Fibroblast of mammary gland (primary cell): ENCODE measurements at regions not wholly inside any gene's neighbourhood (a gene's known extent, or its start where the extent isn't known, plus 50 kb on each side); places are given as distances from the start of the nearest gene placed in this dataset.

ENCODE experiments used
- DNase-seq: peaks from one replicate; pipeline ENCODE4 v3.0.0-alpha.2; 2010; ENCODE audit warnings: low read depth
- H3K4me3 ChIP-seq: 2 replicates; pipeline ENCODE4 v1.5.1; 2011; ENCODE audit warnings: low read depth, mild to moderate bottlenecking, low read length, moderate library complexity; ENCODE audit not compliant: control insufficient read depth
- CTCF ChIP-seq: conservative IDR thresholded peaks from 2 replicates; pipeline ENCODE4 v1.5.1; 2011; ENCODE audit warnings: low read depth, low read length, inconsistent platforms; ENCODE audit not compliant: control insufficient read depth, insufficient read depth

GRCh38 chr2:57776916-57777315 is 269.7 kb upstream of the VRK2 start:
- TF ChIP-seq CTCF: no peak
- H3K4me3 ChIP-seq: no peak overlapping the region
- DNase-seq: no peak

- no peak for DNase-seq
- no peak for TF ChIP-seq CTCF
- H3K4me3 ChIP-seq: no peak overlapping the region
These were observed 264.0 kb upstream of the VRK2 start for GRCh38 chr2:57782587-57782986.

GRCh38 chr2:57793310-57793709 is 253.3 kb upstream of the VRK2 start:
- TF ChIP-seq CTCF: no peak
- DNase-seq: no peak
- no peak overlapping the region for H3K4me3 ChIP-seq

- no peak overlapping the region for H3K4me3 ChIP-seq
- DNase-seq: peak; percentile 21
- no peak for TF ChIP-seq CTCF
These were observed 250.1 kb upstream of the VRK2 start for GRCh38 chr2:57796527-57796926.

- TF ChIP-seq CTCF: no peak
- DNase-seq: no peak
- H3K4me3 ChIP-seq: no peak overlapping the region
These were observed 248.3 kb upstream of the VRK2 start for GRCh38 chr2:57798346-57798745.

GRCh38 chr2:57802243-57802642 is 244.4 kb upstream of the VRK2 start:
- no peak for DNase-seq
- no peak overlapping the region for H3K4me3 ChIP-seq
- TF ChIP-seq CTCF: no peak

- DNase-seq: no peak
- no peak overlapping the region for H3K4me3 ChIP-seq
- TF ChIP-seq CTCF: no peak
These were observed 241.6 kb upstream of the VRK2 start for GRCh38 chr2:57804971-57805370.
